ENCODE measurements at regions not wholly inside any gene's neighbourhood (a gene's known extent, or its start where the extent isn't known, plus 50 kb on each side); places are given as distances from the start of the nearest gene placed in this dataset.

- no peak overlapping the region for H3K9ac ChIP-seq (ENCODE audit: insufficient read length)
- no peaks in the 10 kb centered on the region for H3K36me3 ChIP-seq (ENCODE audit: insufficient read depth, low read length)
- no peaks in the 10 kb centered on the region for H3K9me3 ChIP-seq (ENCODE audit: low read depth, low read length)
- H3K4me3 ChIP-seq, result no peak overlapping the region
- H3K27ac ChIP-seq, result no peak overlapping the region
- DNase-seq (ENCODE audit: low read depth, low spot score), result no peak
- TF ChIP-seq EZH2 (IDR thresholded peaks at IDR 0.05) (no peak), POLR2AphosphoS5 (IDR thresholded peaks at IDR 0.05; ENCODE audit: borderline replicate concordance, low read depth, low read length) (no peak), FOXP2 (optimal IDR thresholded peaks at IDR 0.05; ENCODE audit: control extremely low read depth, extremely low read length, insufficient read depth) (no peak)
Measured at GRCh38 chr16:65937455-65937854, 429.0 kb upstream of the CDH5 start.

DNA sequence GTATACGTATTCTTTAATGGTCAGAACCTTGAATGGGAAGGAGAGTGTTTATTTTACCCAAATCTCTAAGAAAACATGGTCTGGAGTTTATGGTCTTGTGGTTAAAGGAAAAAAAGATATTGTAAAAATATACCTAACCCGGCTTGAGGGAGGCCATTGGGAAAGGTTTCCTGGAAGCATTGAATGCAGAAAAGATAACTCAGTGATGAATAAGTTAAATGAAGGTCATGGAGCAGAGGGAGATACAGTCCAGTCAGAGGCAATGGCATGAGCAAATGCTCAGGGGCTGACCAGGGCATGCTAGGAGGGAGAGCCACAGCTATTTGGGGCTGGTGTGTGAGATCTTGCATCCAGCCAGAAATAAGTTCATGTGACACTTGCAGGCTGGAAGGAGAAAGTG is 430.4 kb upstream of the CDH5 start:
- DNase-seq (ENCODE audit: low read depth, low spot score), result no peak
- H3K4me3 ChIP-seq, result no peak overlapping the region
- H3K9me3 ChIP-seq (ENCODE audit: low read depth, low read length), result no peaks in the 10 kb centered on the region
- no peak overlapping the region for H3K27ac ChIP-seq
- H3K36me3 ChIP-seq (ENCODE audit: insufficient read depth, low read length), result no peaks in the 10 kb centered on the region
- TF ChIP-seq FOXP2 (optimal IDR thresholded peaks at IDR 0.05; ENCODE audit: control extremely low read depth, extremely low read length, insufficient read depth), result no peak
- TF ChIP-seq POLR2AphosphoS5 (IDR thresholded peaks at IDR 0.05; ENCODE audit: borderline replicate concordance, low read depth, low read length), result no peak
- no peak for TF ChIP-seq EZH2 (IDR thresholded peaks at IDR 0.05)
- no peak overlapping the region for H3K9ac ChIP-seq (ENCODE audit: insufficient read length)

DNA sequence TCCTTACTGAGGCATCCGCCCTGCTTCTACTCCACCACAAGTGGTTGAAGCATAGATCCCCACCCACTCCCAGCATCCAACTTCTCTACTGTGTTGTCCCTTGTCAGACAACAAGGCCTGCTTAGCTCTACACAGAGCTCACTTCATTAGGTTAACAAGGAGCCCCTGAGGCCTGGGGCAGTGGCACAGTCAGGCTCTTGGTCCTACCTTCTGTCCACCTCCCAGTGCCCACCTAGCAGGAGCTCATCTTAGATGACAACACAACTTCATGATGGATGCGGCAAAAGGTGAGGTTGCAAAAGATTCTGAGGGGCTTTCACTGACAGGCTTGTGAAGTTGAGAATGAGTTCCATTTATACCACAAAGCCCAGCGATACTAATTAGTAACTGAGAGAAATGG is 432.0 kb upstream of the CDH5 start:
- no peak for DNase-seq (ENCODE audit: low read depth, low spot score)
- no peak overlapping the region for H3K27ac ChIP-seq
- H3K9me3 ChIP-seq (ENCODE audit: low read depth, low read length), result no peaks in the 10 kb centered on the region
- no peaks in the 10 kb centered on the region for H3K36me3 ChIP-seq (ENCODE audit: insufficient read depth, low read length)
- H3K9ac ChIP-seq (ENCODE audit: insufficient read length), result no peak overlapping the region
- TF ChIP-seq FOXP2 (optimal IDR thresholded peaks at IDR 0.05; ENCODE audit: control extremely low read depth, extremely low read length, insufficient read depth) (no peak), POLR2AphosphoS5 (IDR thresholded peaks at IDR 0.05; ENCODE audit: borderline replicate concordance, low read depth, low read length) (no peak), EZH2 (IDR thresholded peaks at IDR 0.05) (no peak)
- no peak overlapping the region for H3K4me3 ChIP-seq

DNA sequence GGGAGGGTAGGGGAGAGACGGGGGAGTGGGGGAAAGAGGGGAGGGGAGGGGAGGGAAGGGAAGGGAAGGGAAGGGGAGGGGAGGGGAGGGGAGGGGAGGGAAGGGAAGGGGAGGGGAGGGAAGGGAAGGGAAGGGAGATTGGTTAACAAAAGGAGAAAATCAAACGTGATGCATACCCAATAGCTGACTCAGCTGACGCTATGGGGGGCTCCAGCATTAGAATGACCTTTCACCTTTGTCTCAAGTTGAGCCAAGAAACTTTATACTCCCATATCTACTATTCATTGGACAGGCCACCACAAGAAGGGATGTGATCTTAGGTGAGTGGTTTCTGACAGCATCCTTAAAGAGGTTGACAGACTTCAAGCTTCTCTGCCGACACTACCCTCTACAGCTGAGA is 432.8 kb upstream of the CDH5 start:
- Histone ChIP-seq H3K9ac (ENCODE audit: insufficient read length) (no peak overlapping the region), H3K36me3 (ENCODE audit: insufficient read depth, low read length) (no peaks in the 10 kb centered on the region), H3K9me3 (ENCODE audit: low read depth, low read length) (no peaks in the 10 kb centered on the region), H3K4me3 (no peak overlapping the region), H3K27ac (no peak overlapping the region)
- TF ChIP-seq FOXP2 (optimal IDR thresholded peaks at IDR 0.05; ENCODE audit: control extremely low read depth, extremely low read length, insufficient read depth), result no peak
- no peak for TF ChIP-seq EZH2 (IDR thresholded peaks at IDR 0.05)
- TF ChIP-seq POLR2AphosphoS5 (IDR thresholded peaks at IDR 0.05; ENCODE audit: borderline replicate concordance, low read depth, low read length), result no peak
- no peak for DNase-seq (ENCODE audit: low read depth, low spot score)

DNA sequence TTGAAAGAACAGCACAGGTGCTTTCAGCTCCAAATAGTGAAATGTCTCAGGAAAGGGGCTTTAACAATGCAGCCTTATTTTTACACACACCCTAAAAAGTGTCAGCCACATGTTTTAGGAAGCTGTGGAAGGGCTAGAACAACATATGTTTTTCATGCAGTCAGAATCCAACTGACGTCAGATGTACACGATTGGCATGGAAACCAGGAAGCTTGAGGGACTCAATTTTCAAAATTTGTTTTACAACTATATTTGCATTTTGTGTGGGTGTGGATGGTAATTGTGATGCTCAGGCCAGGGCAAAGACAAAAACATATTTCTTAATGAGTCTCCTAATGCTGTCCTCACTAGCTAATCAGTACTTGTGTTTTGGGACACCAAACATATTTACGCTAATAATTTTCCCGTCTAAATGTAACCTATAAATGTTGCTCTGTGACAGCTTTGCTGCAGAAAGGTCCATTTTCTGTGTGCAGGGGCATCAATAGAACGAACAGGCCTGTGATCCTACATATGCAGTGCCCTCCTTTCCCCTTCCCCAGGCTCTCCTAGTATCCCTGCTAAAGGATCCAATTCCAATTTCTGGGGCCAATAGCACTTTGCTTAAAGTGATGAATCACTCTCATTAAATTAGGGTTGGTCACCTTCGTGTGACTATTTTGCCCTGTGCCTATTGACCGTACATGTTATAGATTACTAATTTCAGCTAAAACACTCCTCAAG is 434.0 kb upstream of the CDH5 start:
- no peaks in the 10 kb centered on the region for H3K9me3 ChIP-seq (ENCODE audit: low read depth, low read length)
- no peak overlapping the region for H3K27ac ChIP-seq
- no peak for DNase-seq (ENCODE audit: low read depth, low spot score)
- H3K36me3 ChIP-seq (ENCODE audit: insufficient read depth, low read length), result no peaks in the 10 kb centered on the region
- H3K9ac ChIP-seq (ENCODE audit: insufficient read length), result no peak overlapping the region
- no peak for TF ChIP-seq POLR2AphosphoS5 (IDR thresholded peaks at IDR 0.05; ENCODE audit: borderline replicate concordance, low read depth, low read length)
- TF ChIP-seq FOXP2 (optimal IDR thresholded peaks at IDR 0.05; ENCODE audit: control extremely low read depth, extremely low read length, insufficient read depth), result no peak
- no peak for TF ChIP-seq EZH2 (IDR thresholded peaks at IDR 0.05)
- no peak overlapping the region for H3K4me3 ChIP-seq

DNA sequence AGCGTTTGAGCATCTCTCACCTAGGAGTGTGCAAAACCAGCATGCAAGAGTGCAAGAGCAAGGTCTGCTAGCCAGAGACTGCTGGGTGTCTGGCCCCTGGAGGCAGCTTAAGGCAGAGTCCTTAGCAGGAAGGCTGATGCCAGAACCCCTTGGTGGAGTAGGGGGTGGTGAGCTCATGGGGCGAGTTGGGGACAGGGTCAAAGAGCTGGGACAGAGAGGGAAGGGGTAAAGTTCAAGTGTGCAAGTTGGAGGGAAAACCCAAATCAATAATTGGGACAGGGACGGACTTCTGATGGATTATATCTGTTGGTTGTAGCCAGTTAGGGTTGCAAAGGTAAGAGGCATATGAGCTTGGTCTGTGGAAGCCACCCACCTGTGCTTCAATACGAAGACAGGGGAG is 443.6 kb upstream of the CDH5 start:
- TF ChIP-seq EZH2 (IDR thresholded peaks at IDR 0.05), result no peak
- no peak for TF ChIP-seq FOXP2 (optimal IDR thresholded peaks at IDR 0.05; ENCODE audit: control extremely low read depth, extremely low read length, insufficient read depth)
- no peak for TF ChIP-seq POLR2AphosphoS5 (IDR thresholded peaks at IDR 0.05; ENCODE audit: borderline replicate concordance, low read depth, low read length)
- DNase-seq (ENCODE audit: low read depth, low spot score), result no peak
- Histone ChIP-seq H3K4me3 (no peak overlapping the region), H3K27ac (no peak overlapping the region), H3K9ac (ENCODE audit: insufficient read length) (no peak overlapping the region), H3K36me3 (ENCODE audit: insufficient read depth, low read length) (no peaks in the 10 kb centered on the region), H3K9me3 (ENCODE audit: low read depth, low read length) (no peaks in the 10 kb centered on the region)

- H3K9ac ChIP-seq (ENCODE audit: insufficient read length), result no peak overlapping the region
- TF ChIP-seq POLR2AphosphoS5 (IDR thresholded peaks at IDR 0.05; ENCODE audit: borderline replicate concordance, low read depth, low read length) (no peak), FOXP2 (optimal IDR thresholded peaks at IDR 0.05; ENCODE audit: control extremely low read depth, extremely low read length, insufficient read depth) (no peak), EZH2 (IDR thresholded peaks at IDR 0.05) (no peak)
- no peaks in the 10 kb centered on the region for H3K9me3 ChIP-seq (ENCODE audit: low read depth, low read length)
- H3K27ac ChIP-seq, result no peak overlapping the region
- no peak for DNase-seq (ENCODE audit: low read depth, low spot score)
- no peak overlapping the region for H3K4me3 ChIP-seq
- no peaks in the 10 kb centered on the region for H3K36me3 ChIP-seq (ENCODE audit: insufficient read depth, low read length)
Measured at GRCh38 chr16:65919986-65920376, 446.5 kb upstream of the CDH5 start.

GRCh38 chr16:65919145-65919985 is 447.1 kb upstream of the CDH5 start:
- no peaks in the 10 kb centered on the region for H3K36me3 ChIP-seq (ENCODE audit: insufficient read depth, low read length)
- no peak for DNase-seq (ENCODE audit: low read depth, low spot score)
- H3K9me3 ChIP-seq (ENCODE audit: low read depth, low read length), result no peaks in the 10 kb centered on the region
- no peak overlapping the region for H3K4me3 ChIP-seq
- no peak for TF ChIP-seq FOXP2 (optimal IDR thresholded peaks at IDR 0.05; ENCODE audit: control extremely low read depth, extremely low read length, insufficient read depth)
- H3K9ac ChIP-seq (ENCODE audit: insufficient read length), result no peak overlapping the region
- no peak overlapping the region for H3K27ac ChIP-seq
